HTR-8/SVneo (cell line): ENCODE measurements at regions not wholly inside any gene's neighbourhood (a gene's known extent, or its start where the extent isn't known, plus 50 kb on each side); places are given as distances from the start of the nearest gene placed in this dataset.

Experiments
- DNase-seq: peaks from one replicate; pipeline ENCODE4 v3.0.0; 2011; ENCODE audit warnings: low spot score, mixed read lengths; ENCODE audit not compliant: insufficient read length
- FAIRE-seq: peaks from 2 replicates; lab custom pipeline; 2011; peaks lifted over from hg19 to GRCh38; lab: Jason Lieb, UNC

GRCh38 chr2:9769171-9770005 lies 73.9 kb upstream of the TAF1B start:
- DNase-seq (no peak), FAIRE-seq (no peak)

DNA sequence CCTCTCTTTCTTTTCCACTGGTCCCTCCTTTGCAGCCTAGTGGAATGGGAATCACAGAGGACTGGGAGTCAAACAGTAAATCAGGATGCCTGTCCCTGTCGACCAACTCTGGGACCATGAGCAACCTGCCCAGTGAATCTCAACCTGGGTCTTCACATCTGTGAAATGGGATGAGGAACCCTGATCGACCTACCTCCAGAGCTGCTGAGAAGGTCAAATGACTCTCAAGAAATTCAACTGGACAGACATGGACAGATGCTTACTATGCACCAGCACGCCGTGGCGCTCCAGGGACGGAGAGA lies 73.3 kb upstream of the TAF1B start:
- DNase-seq (no peak), FAIRE-seq (no peak)

- DNase-seq (peak; percentile 68), FAIRE-seq (no peak)
These were observed 72.8 kb upstream of the TAF1B start for GRCh38 chr2:9770308-9771100.

DNA sequence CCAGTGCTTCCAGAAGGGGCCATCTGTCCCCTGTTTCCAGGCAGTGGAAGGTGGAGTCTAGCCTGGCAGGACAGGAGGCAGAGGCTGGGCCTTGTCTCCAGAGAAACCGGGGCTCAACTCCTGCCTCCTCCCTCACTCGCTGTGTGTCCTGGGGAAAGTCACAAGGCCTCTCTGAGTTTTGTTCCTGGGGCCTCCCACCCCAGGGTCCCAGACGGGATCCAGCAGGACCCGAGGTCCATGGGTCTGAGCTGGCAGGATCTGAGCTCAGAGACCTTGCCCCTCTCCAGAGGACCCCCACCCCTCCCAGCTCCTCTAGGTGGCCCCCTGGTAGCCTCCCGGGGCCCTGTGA lies 72.2 kb upstream of the TAF1B start:
- DNase-seq: no peak
- no peak for FAIRE-seq

DNA sequence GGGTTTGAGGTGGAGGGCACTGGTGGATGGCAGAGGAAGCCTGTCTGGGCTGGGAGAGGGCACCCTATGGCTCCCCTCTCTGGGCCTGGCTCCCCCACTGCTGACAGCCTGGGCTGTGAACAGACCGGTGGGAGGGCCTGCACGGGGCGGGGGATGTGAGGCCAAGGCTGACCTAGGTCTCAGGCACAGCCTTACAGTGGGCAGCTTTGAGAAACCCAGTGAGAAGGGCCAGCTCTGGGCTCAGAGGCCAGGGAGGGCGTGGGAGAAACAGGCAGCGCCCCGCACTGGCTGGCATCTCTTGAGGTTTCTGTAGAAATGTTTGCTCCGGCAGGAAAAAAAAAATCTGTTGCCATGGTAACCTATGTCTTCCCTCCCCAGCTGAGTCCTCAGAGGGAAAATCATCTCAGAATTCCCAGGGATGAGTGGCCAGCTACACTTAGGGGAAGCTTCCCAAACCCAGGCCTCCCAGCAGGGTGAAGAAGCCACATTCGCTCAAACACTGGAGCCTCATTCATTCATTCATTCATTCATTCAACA lies 71.7 kb upstream of the TAF1B start:
- no peak for FAIRE-seq
- DNase-seq: no peak

- no peak for FAIRE-seq
- DNase-seq: no peak
These were observed 71.0 kb upstream of the TAF1B start for GRCh38 chr2:9772035-9772998.

- DNase-seq: no peak
- FAIRE-seq: no peak
These were observed 70.0 kb upstream of the TAF1B start for GRCh38 chr2:9772999-9773902.

GRCh38 chr2:9773903-9774239 lies 69.4 kb upstream of the TAF1B start:
- FAIRE-seq (no peak), DNase-seq (no peak)

GRCh38 chr2:9774266-9774665 lies 69.0 kb upstream of the TAF1B start:
- no peak for DNase-seq
- no peak for FAIRE-seq

DNA sequence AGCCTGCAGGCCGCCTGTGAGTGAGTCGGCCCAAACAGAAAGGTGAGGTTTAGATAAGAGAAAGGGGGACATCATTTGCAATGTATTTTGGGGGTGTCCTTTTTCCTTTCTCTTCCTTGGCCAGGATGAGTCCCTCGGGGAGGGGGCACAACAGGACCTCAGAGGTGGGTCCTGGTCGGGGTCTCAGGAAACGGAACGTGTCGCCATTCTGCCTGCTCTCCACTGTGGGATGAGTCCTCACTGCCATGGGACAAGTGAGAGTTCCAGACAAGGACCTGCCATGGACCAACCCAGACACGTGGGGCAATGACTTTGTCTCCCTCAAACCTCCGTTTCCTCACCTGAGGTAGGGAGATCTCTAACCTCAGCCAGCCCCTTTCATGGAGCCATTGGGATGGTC lies 67.9 kb upstream of the TAF1B start:
- no peak for DNase-seq
- FAIRE-seq: no peak

DNA sequence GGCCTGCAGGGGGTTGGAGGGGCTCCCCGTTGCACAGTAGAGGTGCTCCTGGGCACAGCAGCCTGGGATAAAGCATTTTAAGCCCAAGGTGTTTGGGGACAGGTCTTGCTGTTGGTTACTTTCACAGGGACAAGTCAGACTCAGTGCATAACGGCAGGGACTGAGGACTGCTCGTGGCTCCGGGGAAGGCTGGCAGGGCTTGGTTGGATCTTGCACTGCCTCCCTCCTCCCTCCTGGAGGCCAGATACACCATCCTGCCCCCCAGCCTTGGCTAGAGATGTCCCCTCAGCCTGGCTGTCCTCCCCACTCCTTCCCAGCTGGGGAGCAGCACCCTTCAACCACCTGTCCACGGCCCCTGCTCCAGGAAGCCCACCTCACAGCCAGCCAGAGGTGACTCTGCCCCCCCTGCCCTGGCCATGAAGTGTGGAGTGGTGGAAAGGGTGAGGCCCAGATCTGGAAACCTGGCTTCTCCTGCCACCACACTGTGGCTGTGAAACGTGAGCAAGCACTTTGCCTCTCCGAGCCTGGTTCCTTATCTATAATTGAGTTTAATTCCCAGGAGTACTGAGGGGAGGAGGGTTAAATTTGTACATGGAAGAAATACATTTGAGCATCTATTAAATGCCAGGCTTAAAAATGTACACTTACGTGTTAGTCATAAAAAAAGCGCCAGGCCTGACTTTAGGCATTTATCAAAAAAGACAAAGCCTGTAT lies 67.1 kb upstream of the TAF1B start:
- DNase-seq (no peak), FAIRE-seq (no peak)

GRCh38 chr2:9777081-9777480 lies 66.2 kb upstream of the TAF1B start:
- no peak for FAIRE-seq
- DNase-seq: no peak

GRCh38 chr2:9778012-9778411 lies 65.3 kb upstream of the TAF1B start:
- DNase-seq (peak; percentile 51), FAIRE-seq (peak; percentile 33)

DNA sequence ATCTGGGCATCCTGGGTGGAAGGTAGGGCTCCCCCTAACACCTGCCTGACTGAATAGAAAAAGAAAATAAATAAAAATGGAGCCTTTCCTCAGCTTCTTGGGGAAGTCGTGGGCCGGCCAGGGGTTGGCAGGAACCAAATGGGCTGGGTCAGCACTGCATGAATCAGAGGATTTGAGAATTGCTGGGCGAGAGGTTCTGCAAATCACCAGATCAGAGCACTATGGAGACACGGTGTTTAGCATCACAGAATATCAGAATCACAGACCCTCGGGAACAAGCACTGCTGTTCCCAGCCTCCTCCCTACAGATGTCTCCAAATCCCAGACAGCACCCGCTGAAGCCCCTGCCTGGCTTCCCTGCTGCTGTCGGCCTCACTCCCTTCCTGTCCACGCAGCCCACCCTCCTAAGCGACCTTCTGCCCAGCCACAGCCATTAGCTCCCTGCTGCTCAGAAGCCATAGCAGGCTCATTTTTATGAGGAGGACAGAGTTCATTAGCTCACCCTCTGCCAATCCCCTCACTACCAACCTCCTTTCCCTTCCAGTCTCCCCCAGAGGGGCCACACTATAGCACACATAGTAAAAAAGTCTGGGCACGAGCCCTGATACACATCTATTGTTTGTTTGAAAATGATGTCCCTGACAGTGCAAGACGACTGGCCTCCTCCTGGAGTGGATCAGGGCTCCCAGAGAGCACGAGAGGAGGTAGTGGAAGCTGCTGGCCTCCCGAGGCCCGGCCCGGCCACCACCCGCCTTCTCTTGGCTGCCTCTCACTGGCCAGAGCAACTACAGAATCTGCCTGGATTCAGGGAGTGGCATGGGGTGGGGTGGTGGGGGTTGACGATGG lies 64.6 kb upstream of the TAF1B start:
- DNase-seq (no peak), FAIRE-seq (no peak)

GRCh38 chr2:9779596-9780264 lies 63.5 kb upstream of the TAF1B start:
- no peak for FAIRE-seq
- no peak for DNase-seq

GRCh38 chr2:9780368-9781130 lies 62.7 kb upstream of the TAF1B start:
- FAIRE-seq (no peak), DNase-seq (no peak)

DNA sequence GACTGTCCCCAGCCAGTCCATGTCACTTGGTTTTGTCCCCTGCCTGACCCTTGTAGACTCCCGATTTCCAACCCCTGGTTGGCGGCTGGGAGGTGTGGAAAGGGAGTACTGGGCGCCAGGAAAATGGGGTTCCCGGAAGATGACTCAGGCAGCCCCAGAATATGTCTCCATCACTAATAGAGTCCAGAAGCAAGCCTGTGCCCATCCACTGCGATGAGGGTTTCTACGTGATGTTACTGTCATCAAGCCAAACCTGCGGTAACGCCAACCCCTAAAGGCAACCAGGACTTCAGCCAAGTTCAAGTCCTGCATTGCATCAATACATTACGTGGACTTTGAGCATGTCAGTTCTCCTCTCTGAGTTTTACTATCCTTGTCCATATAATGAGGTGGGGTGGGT lies 62.0 kb upstream of the TAF1B start:
- DNase-seq (no peak), FAIRE-seq (no peak)
